Hepatocyte (in vitro differentiated cells): ENCODE measurements at regions not wholly inside any gene's neighbourhood (a gene's known extent, or its start where the extent isn't known, plus 50 kb on each side); places are given as distances from the start of the nearest gene placed in this dataset.

ENCODE experiments used
- DNase-seq: peaks from one replicate; pipeline ENCODE4 v3.0.0-alpha.2; 2016; ENCODE audit warnings: low spot score
- H2AFZ ChIP-seq: fragments of 200-600 bp; sonication (generic); 2 replicates; pipeline ENCODE4 v1.6.0; 2016; ENCODE audit warnings: antibody characterized with exemption, mild to moderate bottlenecking
- H3K27ac ChIP-seq: fragments of 200-600 bp; sonication (generic); 2 replicates; pipeline ENCODE4 v1.5.1; 2016; ENCODE audit warnings: mild to moderate bottlenecking
- H3K27me3 ChIP-seq: fragments of 200-600 bp; sonication (generic); 2 replicates; pipeline ENCODE4 v1.6.1; 2016
- H3K36me3 ChIP-seq: fragments of 200-600 bp; sonication (generic); replicated peaks from 2 replicates; pipeline ENCODE4 v1.5.1; 2016; ENCODE audit warnings: low read depth; ENCODE audit not compliant: insufficient read depth
- H3K4me1 ChIP-seq: fragments of 200-600 bp; sonication (generic); 2 replicates; pipeline ENCODE4 v1.5.1; 2016; ENCODE audit warnings: mild to moderate bottlenecking, moderate library complexity; ENCODE audit not compliant: insufficient read depth
- H3K4me2 ChIP-seq: fragments of 200-600 bp; sonication (generic); 2 replicates; pipeline ENCODE4 v1.6.0; 2016
- H3K4me3 ChIP-seq: fragments of 200-600 bp; sonication (generic); 2 replicates; pipeline ENCODE4 v1.5.1; 2016; ENCODE audit warnings: mild to moderate bottlenecking
- H3K79me2 ChIP-seq: fragments of 200-600 bp; sonication (generic); 2 replicates; pipeline ENCODE4 v1.6.0; 2017; ENCODE audit warnings: mild to moderate bottlenecking
- H3K9me2 ChIP-seq: fragments of 200-600 bp; sonication (generic); replicated peaks from 2 replicates; pipeline ENCODE4 v1.6.0; 2017; ENCODE audit warnings: mild to moderate bottlenecking; ENCODE audit not compliant: insufficient read depth
- H3K9me3 ChIP-seq: fragments of 200-600 bp; sonication (generic); 2 replicates; pipeline ENCODE4 v1.5.1; 2016; ENCODE audit warnings: low read depth, mild to moderate bottlenecking
- H4K20me1 ChIP-seq: fragments of 200-600 bp; sonication (generic); 2 replicates; pipeline ENCODE4 v1.6.0; 2016; ENCODE audit warnings: mild to moderate bottlenecking; ENCODE audit not compliant: insufficient read depth, poor library complexity, severe bottlenecking
- EZH2 ChIP-seq: fragments of 200-600 bp; sonication (generic); IDR thresholded peaks from 2 replicates; pipeline ENCODE4 v1.6.1; 2016; ENCODE audit warnings: antibody characterized with exemption, mild to moderate bottlenecking, borderline replicate concordance
- EZH2phosphoT487 ChIP-seq: fragments of 200-600 bp; sonication (generic); IDR thresholded peaks from one replicate; pipeline ENCODE4 v1.6.1; 2018; ENCODE audit warnings: antibody characterized with exemption, mild to moderate bottlenecking, low read depth, moderate library complexity; ENCODE audit not compliant: unreplicated experiment, severe bottlenecking
- WGBS: methylation state at CpG from one replicate; pipeline ENCODE4 v1.1.6; 2016; ENCODE audit warnings: low lambda C conversion rate; ENCODE audit errors: missing lambda C conversion rate; 5-methylcytosine and 5-hydroxymethylcytosine counted together
- TF ChIP-seq, protein P1 (sequence below): fragments of 200-600 bp; sonication (generic); IDR thresholded peaks from 2 replicates; pipeline ENCODE4 v1.5.1; 2016; ENCODE audit warnings: antibody characterized with exemption, mild to moderate bottlenecking; ENCODE audit not compliant: poor library complexity

DNA sequence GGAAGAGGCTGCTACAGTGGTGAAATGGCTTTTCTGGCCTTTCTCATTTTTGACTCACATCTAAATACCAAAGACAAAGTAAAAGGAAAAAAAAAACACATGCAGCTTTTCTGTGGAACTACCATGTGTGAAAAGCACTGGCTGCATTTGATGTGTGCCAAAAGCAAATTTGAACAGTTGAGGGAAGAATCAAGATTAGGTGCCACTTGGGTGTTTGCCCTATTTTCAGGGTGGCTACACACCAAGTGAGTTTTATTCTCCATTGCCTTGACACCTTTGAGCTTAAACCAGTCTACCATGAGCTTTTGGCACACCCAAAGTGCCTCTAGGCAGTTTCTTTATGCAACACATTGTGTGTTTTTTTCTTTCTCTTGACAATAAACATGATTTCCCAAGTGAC is 423.9 kb downstream of the FAM133A start:
- Histone ChIP-seq H2AFZ (no peak overlapping the region), H3K27ac (no peak overlapping the region), H3K4me1 (no peaks in the 10 kb centered on the region), H3K79me2 (no peaks in the 10 kb centered on the region), H3K27me3 (no peaks in the 10 kb centered on the region), H4K20me1 (no peaks in the 10 kb centered on the region), H3K4me3 (no peak overlapping the region), H3K9me2 (no peaks in the 10 kb centered on the region), H3K36me3 (no peaks in the 10 kb centered on the region), H3K4me2 (no peak overlapping the region), H3K9me3 (no peaks in the 10 kb centered on the region)
- TF ChIP-seq EZH2: no peak
- no peak for TF ChIP-seq EZH2phosphoT487
- TF ChIP-seq, protein P1, sequence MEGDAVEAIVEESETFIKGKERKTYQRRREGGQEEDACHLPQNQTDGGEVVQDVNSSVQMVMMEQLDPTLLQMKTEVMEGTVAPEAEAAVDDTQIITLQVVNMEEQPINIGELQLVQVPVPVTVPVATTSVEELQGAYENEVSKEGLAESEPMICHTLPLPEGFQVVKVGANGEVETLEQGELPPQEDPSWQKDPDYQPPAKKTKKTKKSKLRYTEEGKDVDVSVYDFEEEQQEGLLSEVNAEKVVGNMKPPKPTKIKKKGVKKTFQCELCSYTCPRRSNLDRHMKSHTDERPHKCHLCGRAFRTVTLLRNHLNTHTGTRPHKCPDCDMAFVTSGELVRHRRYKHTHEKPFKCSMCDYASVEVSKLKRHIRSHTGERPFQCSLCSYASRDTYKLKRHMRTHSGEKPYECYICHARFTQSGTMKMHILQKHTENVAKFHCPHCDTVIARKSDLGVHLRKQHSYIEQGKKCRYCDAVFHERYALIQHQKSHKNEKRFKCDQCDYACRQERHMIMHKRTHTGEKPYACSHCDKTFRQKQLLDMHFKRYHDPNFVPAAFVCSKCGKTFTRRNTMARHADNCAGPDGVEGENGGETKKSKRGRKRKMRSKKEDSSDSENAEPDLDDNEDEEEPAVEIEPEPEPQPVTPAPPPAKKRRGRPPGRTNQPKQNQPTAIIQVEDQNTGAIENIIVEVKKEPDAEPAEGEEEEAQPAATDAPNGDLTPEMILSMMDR: no peak
- DNase-seq: no peak

DNA sequence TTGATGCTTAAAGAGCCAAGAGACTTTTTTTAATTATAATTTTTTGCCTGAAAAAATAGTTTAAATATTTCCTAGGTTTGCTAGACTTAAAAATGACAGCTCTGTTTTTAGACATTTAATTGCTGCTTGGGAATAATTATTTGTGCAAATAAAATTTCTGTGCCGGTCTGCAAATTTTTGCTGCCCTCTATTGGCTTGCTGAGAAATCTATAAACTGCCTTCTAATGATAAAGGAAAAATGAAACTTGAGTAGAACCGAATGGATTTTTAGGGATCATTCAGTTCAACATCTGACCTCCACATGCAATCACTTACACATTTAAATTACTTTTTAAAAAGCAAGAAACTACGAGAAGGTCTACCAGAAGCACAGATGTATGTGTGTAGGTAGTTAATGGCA is 434.0 kb downstream of the FAM133A start:
- H4K20me1 ChIP-seq: no peaks in the 10 kb centered on the region
- no peaks in the 10 kb centered on the region for H3K36me3 ChIP-seq
- no peak overlapping the region for H3K27ac ChIP-seq
- no peaks in the 10 kb centered on the region for H3K27me3 ChIP-seq
- no peak overlapping the region for H3K4me3 ChIP-seq
- no peaks in the 10 kb centered on the region for H3K9me2 ChIP-seq
- no peaks in the 10 kb centered on the region for H3K4me1 ChIP-seq
- no peaks in the 10 kb centered on the region for H3K79me2 ChIP-seq
- DNase-seq: peak; percentile 6
- no peaks in the 10 kb centered on the region for H3K9me3 ChIP-seq
- H3K4me2 ChIP-seq: no peak overlapping the region
- TF ChIP-seq, protein P1: peak; percentile 60
- TF ChIP-seq EZH2: no peak
- WGBS: 39% methylated on average over 3 of the region's 3 CpGs
- no peak overlapping the region for H2AFZ ChIP-seq

DNA sequence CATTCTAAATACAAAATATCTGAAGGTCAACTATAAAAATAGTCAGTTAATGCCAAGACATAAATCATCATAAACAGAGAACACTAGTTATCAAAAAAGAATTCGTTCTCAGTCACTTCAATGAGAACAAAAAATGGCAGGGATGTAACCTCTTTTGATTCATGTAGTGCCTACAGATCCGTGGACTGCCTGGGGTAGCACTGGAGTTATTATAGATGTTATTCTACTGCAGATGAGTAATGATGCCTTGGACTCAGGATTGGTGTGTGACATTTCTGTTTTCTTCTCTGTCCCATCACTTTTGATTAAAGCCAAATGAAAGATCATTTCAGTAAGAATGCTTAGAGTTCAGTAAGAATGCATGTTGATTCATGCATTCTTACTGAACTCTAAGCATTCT is 440.4 kb downstream of the FAM133A start:
- WGBS: 79% methylated on average over 2 of the region's 2 CpGs
- no peaks in the 10 kb centered on the region for H3K36me3 ChIP-seq
- no peaks in the 10 kb centered on the region for H3K27me3 ChIP-seq
- no peaks in the 10 kb centered on the region for H3K4me1 ChIP-seq
- H3K4me3 ChIP-seq: no peak overlapping the region
- no peak overlapping the region for H3K4me2 ChIP-seq
- TF ChIP-seq, protein P1: no peak
- TF ChIP-seq EZH2phosphoT487: no peak
- TF ChIP-seq EZH2: no peak
- no peak for DNase-seq
- no peaks in the 10 kb centered on the region for H4K20me1 ChIP-seq
- H3K9me3 ChIP-seq: no peaks in the 10 kb centered on the region
- no peaks in the 10 kb centered on the region for H3K9me2 ChIP-seq
- H3K79me2 ChIP-seq: no peaks in the 10 kb centered on the region
- H2AFZ ChIP-seq: no peak overlapping the region
- no peak overlapping the region for H3K27ac ChIP-seq

DNA sequence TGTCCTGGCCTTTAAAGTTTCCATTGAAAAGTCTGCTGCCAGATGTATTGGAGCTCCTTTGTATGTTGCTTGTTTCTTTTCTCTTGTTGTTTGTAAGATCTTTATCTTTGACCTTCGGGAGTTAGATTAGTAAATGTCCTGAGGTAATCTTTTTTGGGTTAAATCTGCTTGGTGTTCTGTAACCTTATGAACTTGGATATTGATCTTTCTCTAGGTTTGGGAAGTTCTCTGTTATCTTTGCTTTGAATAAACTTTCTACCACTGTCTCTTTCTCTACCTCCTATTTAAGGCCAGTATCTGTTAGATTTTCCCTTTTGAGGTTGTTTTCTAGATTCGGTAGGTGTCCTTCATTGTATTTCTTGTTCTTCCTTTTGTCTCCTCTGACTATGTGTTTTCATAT is 447.8 kb downstream of the FAM133A start:
- H3K9me2 ChIP-seq: no peaks in the 10 kb centered on the region
- H3K27ac ChIP-seq: no peak overlapping the region
- H3K4me3 ChIP-seq: no peak overlapping the region
- H2AFZ ChIP-seq: no peak overlapping the region
- H3K4me1 ChIP-seq: no peaks in the 10 kb centered on the region
- H3K9me3 ChIP-seq: no peaks in the 10 kb centered on the region
- H3K27me3 ChIP-seq: no peaks in the 10 kb centered on the region
- H3K4me2 ChIP-seq: no peak overlapping the region
- TF ChIP-seq EZH2phosphoT487: no peak
- TF ChIP-seq, protein P1: no peak
- TF ChIP-seq EZH2: no peak
- no peaks in the 10 kb centered on the region for H3K36me3 ChIP-seq
- DNase-seq: no peak
- no peaks in the 10 kb centered on the region for H4K20me1 ChIP-seq
- no peaks in the 10 kb centered on the region for H3K79me2 ChIP-seq
- WGBS: 34% methylated on average over 2 of the region's 2 CpGs
